ENCODE measurements at regions not wholly inside any gene's neighbourhood (a gene's known extent, or its start where the extent isn't known, plus 50 kb on each side); places are given as distances from the start of the nearest gene placed in this dataset.

- TF ChIP-seq, protein P1, sequence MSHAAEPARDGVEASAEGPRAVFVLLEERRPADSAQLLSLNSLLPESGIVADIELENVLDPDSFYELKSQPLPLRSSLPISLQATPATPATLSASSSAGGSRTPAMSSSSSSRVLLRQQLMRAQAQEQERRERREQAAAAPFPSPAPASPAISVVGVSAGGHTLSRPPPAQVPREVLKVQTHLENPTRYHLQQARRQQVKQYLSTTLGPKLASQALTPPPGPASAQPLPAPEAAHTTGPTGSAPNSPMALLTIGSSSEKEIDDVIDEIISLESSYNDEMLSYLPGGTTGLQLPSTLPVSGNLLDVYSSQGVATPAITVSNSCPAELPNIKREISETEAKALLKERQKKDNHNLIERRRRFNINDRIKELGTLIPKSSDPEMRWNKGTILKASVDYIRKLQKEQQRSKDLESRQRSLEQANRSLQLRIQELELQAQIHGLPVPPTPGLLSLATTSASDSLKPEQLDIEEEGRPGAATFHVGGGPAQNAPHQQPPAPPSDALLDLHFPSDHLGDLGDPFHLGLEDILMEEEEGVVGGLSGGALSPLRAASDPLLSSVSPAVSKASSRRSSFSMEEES (CRISPR knock-in tag; IDR thresholded peaks at IDR 0.05) = peak; percentile 71
- TF ChIP-seq HMG20A (CRISPR knock-in tag; conservative IDR thresholded peaks at IDR 0.05) (no peak), BRD9 (IDR thresholded peaks at IDR 0.05; ENCODE audit: low read depth, partially characterized antibody) (no peak), ZNF277 (CRISPR knock-in tag; IDR thresholded peaks at IDR 0.05; ENCODE audit: borderline replicate concordance) (no peak), ZNF395 (CRISPR knock-in tag; IDR thresholded peaks at IDR 0.05) (peak; percentile 14; the same call in 1 of the 2 replicates), HDAC3 (IDR thresholded peaks at IDR 0.05; ENCODE audit: borderline replicate concordance, partially characterized antibody) (peak; percentile 81), ATF7 (IDR thresholded peaks at IDR 0.05) (peak; percentile 15; the same call in 1 of the 2 replicates), FOXA3 (CRISPR knock-in tag; conservative IDR thresholded peaks at IDR 0.05 in 1 of 2, IDR thresholded peaks at IDR 0.05 in 1 of 2) (peak; percentile 15 to 59; a peak in 2 of 4 replicates), CEBPB (tag; IDR thresholded peaks at IDR 0.05) (peak; percentile 49), CREM (IDR thresholded peaks at IDR 0.05; ENCODE audit: low read depth) (no peak), CBFA2T3 (IDR thresholded peaks at IDR 0.05) (peak; percentile 59), JUND (IDR thresholded peaks at IDR 0.05; ENCODE audit: borderline replicate concordance, low read depth, low read length) (peak; percentile 39; the same call in 1 of the 2 replicates), JUND (tag; IDR thresholded peaks at IDR 0.05; ENCODE audit: borderline replicate concordance, low read depth, low read length) (peak; percentile 48; the same call in 1 of the 3 replicates), RBM17 (IDR thresholded peaks at IDR 0.05; ENCODE audit: borderline replicate concordance, low read depth, low read length) (no peak), GABPA (tag; conservative IDR thresholded peaks at IDR 0.05; ENCODE audit: low read depth) (no peak), SMARCC2 (IDR thresholded peaks at IDR 0.05; ENCODE audit: low read depth) (peak; percentile 42; the same call in 1 of the 2 replicates), MCM2 (IDR thresholded peaks at IDR 0.05; ENCODE audit: low read depth) (no peak), ETS1 (conservative IDR thresholded peaks at IDR 0.05; ENCODE audit: control insufficient read depth, low read depth, low read length) (no peak)
- TF ChIP-seq, protein P2, sequence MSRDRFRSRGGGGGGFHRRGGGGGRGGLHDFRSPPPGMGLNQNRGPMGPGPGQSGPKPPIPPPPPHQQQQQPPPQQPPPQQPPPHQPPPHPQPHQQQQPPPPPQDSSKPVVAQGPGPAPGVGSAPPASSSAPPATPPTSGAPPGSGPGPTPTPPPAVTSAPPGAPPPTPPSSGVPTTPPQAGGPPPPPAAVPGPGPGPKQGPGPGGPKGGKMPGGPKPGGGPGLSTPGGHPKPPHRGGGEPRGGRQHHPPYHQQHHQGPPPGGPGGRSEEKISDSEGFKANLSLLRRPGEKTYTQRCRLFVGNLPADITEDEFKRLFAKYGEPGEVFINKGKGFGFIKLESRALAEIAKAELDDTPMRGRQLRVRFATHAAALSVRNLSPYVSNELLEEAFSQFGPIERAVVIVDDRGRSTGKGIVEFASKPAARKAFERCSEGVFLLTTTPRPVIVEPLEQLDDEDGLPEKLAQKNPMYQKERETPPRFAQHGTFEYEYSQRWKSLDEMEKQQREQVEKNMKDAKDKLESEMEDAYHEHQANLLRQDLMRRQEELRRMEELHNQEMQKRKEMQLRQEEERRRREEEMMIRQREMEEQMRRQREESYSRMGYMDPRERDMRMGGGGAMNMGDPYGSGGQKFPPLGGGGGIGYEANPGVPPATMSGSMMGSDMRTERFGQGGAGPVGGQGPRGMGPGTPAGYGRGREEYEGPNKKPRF (IDR thresholded peaks at IDR 0.05; ENCODE audit: low read depth, low read length) = no peak
Measured at GRCh38 chr2:134132490-134132857, 121.4 kb upstream of the MGAT5 start (continued).
